DND-41 (cell line): ENCODE measurements at regions not wholly inside any gene's neighbourhood (a gene's known extent, or its start where the extent isn't known, plus 50 kb on each side); places are given as distances from the start of the nearest gene placed in this dataset.

Experiments used
- ATAC-seq: fragments of 200-7000 bp; cut with Tn5 transposase; 3 replicates; pipeline ENCODE4 v1.9.1; 2021; ENCODE audit warnings: low read depth; ENCODE audit not compliant: insufficient read depth
- DNase-seq: peaks from one replicate; pipeline ENCODE4 v3.0.0-alpha.2; 2020
- H2AFZ ChIP-seq: 2 replicates; pipeline ENCODE4 v1.6.0; 2012; ENCODE audit warnings: low read depth, low read length
- H3K27ac ChIP-seq: 2 replicates; pipeline ENCODE4 v1.5.1; 2012; ENCODE audit warnings: low read length, inconsistent platforms
- H3K27me3 ChIP-seq: fragments of 200-600 bp; sonication (generic); 2 replicates; pipeline ENCODE4 v1.6.0; 2012; ENCODE audit warnings: low read length, mild to moderate bottlenecking, inconsistent platforms; ENCODE audit not compliant: insufficient read depth, poor library complexity
- H3K36me3 ChIP-seq: 2 replicates; pipeline ENCODE4 v1.5.1; 2012; ENCODE audit warnings: low read length, inconsistent platforms; ENCODE audit not compliant: insufficient read depth
- H3K4me1 ChIP-seq: 2 replicates; pipeline ENCODE4 v1.5.1; 2012; ENCODE audit warnings: mild to moderate bottlenecking, low read length; ENCODE audit not compliant: insufficient read depth
- H3K4me2 ChIP-seq: 2 replicates; pipeline ENCODE4 v1.6.0; 2012; ENCODE audit warnings: mild to moderate bottlenecking, moderate library complexity, low read length, inconsistent platforms; ENCODE audit not compliant: insufficient read depth
- H3K4me3 ChIP-seq, 2 experiments: fragments of 200-600 bp in 1 of 2; shearing (Covaris generic) in 1 of 2; 2 replicates each; pipeline ENCODE4 v1.5.1; 2012 to 2016; ENCODE audit warnings: inconsistent platforms in 2 of 2, low read length in 2 of 2, mild to moderate bottlenecking in 2 of 2, low read depth in 1 of 2, moderate library complexity in 1 of 2
- H3K79me2 ChIP-seq: 2 replicates; pipeline ENCODE4 v1.6.0; 2012; ENCODE audit warnings: low read length, inconsistent platforms; ENCODE audit not compliant: insufficient read depth
- H3K9ac ChIP-seq: 2 replicates; pipeline ENCODE4 v1.6.0; 2012; ENCODE audit warnings: low read depth, mild to moderate bottlenecking, inconsistent platforms, low read length, moderate library complexity
- H3K9me3 ChIP-seq: 2 replicates; pipeline ENCODE4 v1.5.1; 2012; ENCODE audit warnings: low read length, moderate library complexity, mild to moderate bottlenecking, inconsistent platforms; ENCODE audit not compliant: insufficient read depth, severe bottlenecking
- H4K20me1 ChIP-seq: 2 replicates; pipeline ENCODE4 v1.6.0; 2012; ENCODE audit warnings: low read length; ENCODE audit not compliant: insufficient read depth
- CTCF ChIP-seq: IDR thresholded peaks from 2 replicates; pipeline ENCODE4 v1.5.1; 2012; ENCODE audit warnings: borderline replicate concordance, low read length, moderate library complexity, mild to moderate bottlenecking; ENCODE audit not compliant: poor library complexity, severe bottlenecking; ENCODE audit errors: extremely low read depth
- EZH2 ChIP-seq: IDR thresholded peaks from 3 replicates; pipeline ENCODE4 v1.6.1; 2012; ENCODE audit warnings: borderline replicate concordance, low read depth, mild to moderate bottlenecking, moderate library complexity, low read length, inconsistent platforms; ENCODE audit not compliant: severe bottlenecking

- Histone ChIP-seq H3K9ac (no peak overlapping the region), H3K27ac (no peak overlapping the region), H3K27me3 (peaks cover 12% of the 10 kb centered on the region), H4K20me1 (peaks cover 3% of the 10 kb centered on the region; the same call in 1 of the 2 replicates), H3K79me2 (no peaks in the 10 kb centered on the region), H3K4me3 (no peak overlapping the region), H3K9me3 (peaks cover 2% of the 10 kb centered on the region), H3K4me2 (no peak overlapping the region), H2AFZ (no peak overlapping the region), H3K4me1 (no peaks in the 10 kb centered on the region), H3K36me3 (no peaks in the 10 kb centered on the region)
- DNase-seq, result no peak
- TF ChIP-seq EZH2, result no peak
- no peak for TF ChIP-seq CTCF
- ATAC-seq, result no peak
Measured at GRCh38 chr22:49291781-49292180, 535.9 kb downstream of the BRD1 start.

- H3K9me3 ChIP-seq, result peaks cover 2% of the 10 kb centered on the region
- TF ChIP-seq CTCF (no peak), EZH2 (no peak)
- H3K9ac ChIP-seq, result no peak overlapping the region
- no peaks in the 10 kb centered on the region for H3K4me1 ChIP-seq
- no peaks in the 10 kb centered on the region for H3K79me2 ChIP-seq
- H3K27ac ChIP-seq, result no peak overlapping the region
- no peak overlapping the region for H3K4me3 ChIP-seq
- H4K20me1 ChIP-seq, result peaks cover 3% of the 10 kb centered on the region
- no peak for DNase-seq
- no peak for ATAC-seq
- H3K4me2 ChIP-seq, result no peak overlapping the region
- peaks cover 12% of the 10 kb centered on the region for H3K27me3 ChIP-seq
- H2AFZ ChIP-seq, result no peak overlapping the region
- no peaks in the 10 kb centered on the region for H3K36me3 ChIP-seq
Measured at GRCh38 chr22:49291169-49291568, 536.5 kb downstream of the BRD1 start.

- Histone ChIP-seq H3K4me2 (no peak overlapping the region), H4K20me1 (peaks cover 3% of the 10 kb centered on the region), H3K36me3 (no peaks in the 10 kb centered on the region)
Measured at GRCh38 chr22:49290711-49291110, 537.0 kb downstream of the BRD1 start.

More at GRCh38 chr22:49290711-49291110, 537.0 kb downstream of the BRD1 start:
- TF ChIP-seq EZH2 (no peak), CTCF (no peak)
- Histone ChIP-seq H3K9me3 (peaks cover 2% of the 10 kb centered on the region), H3K27me3 (peaks cover 12% of the 10 kb centered on the region), H3K9ac (no peak overlapping the region), H3K79me2 (no peaks in the 10 kb centered on the region), H3K4me1 (no peaks in the 10 kb centered on the region), H2AFZ (no peak overlapping the region), H3K4me3 (no peak overlapping the region), H3K27ac (no peak overlapping the region)
- DNase-seq (no peak), ATAC-seq (no peak)
